ENCODE measurements at regions not wholly inside any gene's neighbourhood (a gene's known extent, or its start where the extent isn't known, plus 50 kb on each side); places are given as distances from the start of the nearest gene placed in this dataset.

DNA sequence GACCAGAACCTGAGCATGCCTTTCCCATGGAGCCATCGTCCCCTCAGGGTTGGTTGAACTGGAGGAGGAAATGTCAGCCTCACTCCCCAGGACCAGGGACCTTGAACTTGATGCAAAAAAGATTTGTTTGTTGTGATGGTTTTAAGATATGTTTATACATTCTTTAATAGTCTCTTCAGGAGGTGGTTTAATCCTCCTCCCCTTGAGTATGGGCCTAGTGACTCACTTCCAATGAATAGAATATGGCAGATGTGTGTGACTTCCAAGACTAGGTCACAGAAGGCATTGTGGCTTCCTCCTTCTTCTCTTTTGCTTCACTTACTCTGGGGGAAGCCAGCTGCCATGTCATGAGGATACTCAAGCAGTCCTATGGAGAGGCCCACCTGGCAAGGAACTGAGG, 81.7 kb upstream of the WNT4 start:
- no peaks in the 10 kb centered on the region for H3K27me3 ChIP-seq
- H3K9me3 ChIP-seq = no peaks in the 10 kb centered on the region
- H3K4me1 ChIP-seq = no peaks in the 10 kb centered on the region
- no peak for DNase-seq
- TF ChIP-seq, protein P1, sequence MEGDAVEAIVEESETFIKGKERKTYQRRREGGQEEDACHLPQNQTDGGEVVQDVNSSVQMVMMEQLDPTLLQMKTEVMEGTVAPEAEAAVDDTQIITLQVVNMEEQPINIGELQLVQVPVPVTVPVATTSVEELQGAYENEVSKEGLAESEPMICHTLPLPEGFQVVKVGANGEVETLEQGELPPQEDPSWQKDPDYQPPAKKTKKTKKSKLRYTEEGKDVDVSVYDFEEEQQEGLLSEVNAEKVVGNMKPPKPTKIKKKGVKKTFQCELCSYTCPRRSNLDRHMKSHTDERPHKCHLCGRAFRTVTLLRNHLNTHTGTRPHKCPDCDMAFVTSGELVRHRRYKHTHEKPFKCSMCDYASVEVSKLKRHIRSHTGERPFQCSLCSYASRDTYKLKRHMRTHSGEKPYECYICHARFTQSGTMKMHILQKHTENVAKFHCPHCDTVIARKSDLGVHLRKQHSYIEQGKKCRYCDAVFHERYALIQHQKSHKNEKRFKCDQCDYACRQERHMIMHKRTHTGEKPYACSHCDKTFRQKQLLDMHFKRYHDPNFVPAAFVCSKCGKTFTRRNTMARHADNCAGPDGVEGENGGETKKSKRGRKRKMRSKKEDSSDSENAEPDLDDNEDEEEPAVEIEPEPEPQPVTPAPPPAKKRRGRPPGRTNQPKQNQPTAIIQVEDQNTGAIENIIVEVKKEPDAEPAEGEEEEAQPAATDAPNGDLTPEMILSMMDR (IDR thresholded peaks at IDR 0.05; ENCODE audit: low read depth, low read length) = no peak
- H3K4me3 ChIP-seq (ENCODE audit: low read depth, low read length) = no peak overlapping the region
- H3K36me3 ChIP-seq = no peaks in the 10 kb centered on the region

DNA sequence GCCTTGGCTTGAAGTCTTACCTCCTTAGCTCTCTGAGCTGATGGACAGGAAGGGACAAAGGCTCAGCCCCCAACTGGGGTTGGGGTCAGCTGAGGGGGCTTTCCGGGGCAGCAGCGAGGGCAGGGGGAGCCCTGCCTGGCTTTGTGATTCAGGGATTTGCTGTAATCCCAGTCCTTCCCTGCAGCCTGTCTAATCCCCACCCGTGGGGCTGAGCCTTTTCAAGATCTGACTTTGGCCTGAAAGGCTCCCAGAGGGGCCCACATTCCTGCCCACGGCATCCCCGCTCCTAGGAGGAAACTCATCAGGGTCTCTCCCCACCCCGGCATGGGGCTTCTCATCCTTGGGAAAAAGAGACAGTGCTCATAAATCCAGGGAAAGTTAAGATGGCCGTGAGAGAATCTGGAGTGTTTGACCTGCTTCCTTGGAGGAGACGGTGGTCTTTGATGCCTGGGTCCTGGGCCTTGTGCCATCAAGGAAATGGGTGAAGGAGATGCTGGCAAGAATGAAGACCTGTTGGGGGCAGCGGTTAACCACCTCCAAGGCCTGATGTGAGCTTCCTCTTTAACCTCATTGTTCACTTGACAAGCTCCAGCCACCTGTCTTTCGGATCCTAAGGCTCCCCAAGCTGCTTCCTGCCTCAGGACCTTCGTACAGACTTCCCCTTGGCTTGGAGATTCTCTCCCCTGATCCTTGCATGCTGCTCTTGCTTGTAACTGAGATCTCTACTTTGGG, 83.1 kb upstream of the WNT4 start:
- no peaks in the 10 kb centered on the region for H3K4me1 ChIP-seq
- TF ChIP-seq, protein P1 (IDR thresholded peaks at IDR 0.05; ENCODE audit: low read depth, low read length) = no peak
- no peak for DNase-seq
- H3K27me3 ChIP-seq = no peaks in the 10 kb centered on the region
- no peaks in the 10 kb centered on the region for H3K36me3 ChIP-seq
- H3K9me3 ChIP-seq = no peaks in the 10 kb centered on the region
- no peak overlapping the region for H3K4me3 ChIP-seq (ENCODE audit: low read depth, low read length)

DNA sequence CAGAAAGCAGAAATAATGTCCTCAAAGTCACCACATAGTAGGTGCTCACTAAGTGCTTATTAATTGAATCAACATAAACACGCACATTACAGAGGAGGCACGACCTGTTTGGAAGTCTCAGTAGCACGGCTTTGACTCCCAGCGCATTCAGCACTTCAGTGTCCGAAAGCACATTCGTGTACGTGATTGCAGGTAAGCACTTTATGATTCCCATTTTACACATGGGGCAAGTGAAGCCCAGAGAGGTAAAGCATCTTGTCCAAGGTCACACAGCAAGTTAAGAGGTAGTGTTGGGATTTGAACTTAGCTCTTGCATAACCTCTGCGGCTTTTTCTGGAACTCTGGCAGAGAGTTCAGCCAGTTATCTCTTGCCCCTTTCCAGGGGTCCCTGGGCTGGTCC, 85.2 kb upstream of the WNT4 start:
- no peak for DNase-seq
- H3K4me1 ChIP-seq = no peaks in the 10 kb centered on the region
- no peaks in the 10 kb centered on the region for H3K36me3 ChIP-seq
- TF ChIP-seq, protein P1 (IDR thresholded peaks at IDR 0.05; ENCODE audit: low read depth, low read length) = no peak
- no peaks in the 10 kb centered on the region for H3K9me3 ChIP-seq
- no peak overlapping the region for H3K4me3 ChIP-seq (ENCODE audit: low read depth, low read length)
- no peaks in the 10 kb centered on the region for H3K27me3 ChIP-seq

DNA sequence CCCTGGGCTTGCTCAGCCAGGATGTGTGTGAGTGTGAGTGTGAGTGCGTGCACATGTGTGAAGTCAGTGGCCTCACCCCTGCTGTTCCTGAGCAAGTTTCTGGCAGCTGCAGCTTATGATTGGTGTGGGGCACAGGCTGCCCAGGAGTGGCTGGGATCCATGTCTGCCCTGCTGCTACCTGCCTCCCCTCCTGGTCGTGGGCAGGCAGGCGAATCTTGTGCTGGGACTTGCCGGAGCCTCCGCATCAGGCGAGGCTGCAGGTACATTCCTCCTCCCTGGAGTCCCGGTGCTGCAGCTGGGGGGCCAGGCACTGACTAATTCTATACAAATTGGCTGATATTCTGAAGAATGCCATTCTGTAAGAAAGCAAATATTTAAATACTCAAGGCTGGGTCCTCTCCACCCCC, 85.6 kb upstream of the WNT4 start:
- H3K36me3 ChIP-seq = no peaks in the 10 kb centered on the region
- no peaks in the 10 kb centered on the region for H3K9me3 ChIP-seq
- H3K27me3 ChIP-seq = no peaks in the 10 kb centered on the region
- no peak for DNase-seq
- TF ChIP-seq, protein P1 (IDR thresholded peaks at IDR 0.05; ENCODE audit: low read depth, low read length) = no peak
- no peaks in the 10 kb centered on the region for H3K4me1 ChIP-seq
- no peak overlapping the region for H3K4me3 ChIP-seq (ENCODE audit: low read depth, low read length)

DNA sequence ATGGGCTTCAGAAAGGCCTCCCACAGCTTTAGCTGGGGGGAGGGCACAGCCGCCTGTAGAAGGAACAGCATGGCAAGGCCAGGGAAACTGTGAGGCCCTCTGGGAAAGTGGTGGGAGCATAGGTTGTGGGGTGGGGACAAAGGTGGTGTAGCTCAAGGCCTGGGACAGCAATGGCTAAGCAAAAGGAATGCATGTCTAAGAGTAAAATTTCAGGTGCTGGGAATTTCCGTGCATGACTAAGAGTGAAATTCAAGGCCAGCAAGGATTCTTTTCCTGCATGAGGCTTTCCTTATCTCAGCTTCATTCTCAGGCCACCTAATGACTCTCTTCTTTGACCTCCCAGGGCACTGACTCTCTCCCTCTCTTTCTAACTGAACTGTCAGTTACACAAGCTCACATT, 86.5 kb upstream of the WNT4 start:
- no peaks in the 10 kb centered on the region for H3K36me3 ChIP-seq
- H3K9me3 ChIP-seq = no peaks in the 10 kb centered on the region
- H3K4me3 ChIP-seq (ENCODE audit: low read depth, low read length) = no peak overlapping the region
- TF ChIP-seq, protein P1 (IDR thresholded peaks at IDR 0.05; ENCODE audit: low read depth, low read length) = no peak
- no peak for DNase-seq
- no peaks in the 10 kb centered on the region for H3K4me1 ChIP-seq
- H3K27me3 ChIP-seq = no peaks in the 10 kb centered on the region

DNA sequence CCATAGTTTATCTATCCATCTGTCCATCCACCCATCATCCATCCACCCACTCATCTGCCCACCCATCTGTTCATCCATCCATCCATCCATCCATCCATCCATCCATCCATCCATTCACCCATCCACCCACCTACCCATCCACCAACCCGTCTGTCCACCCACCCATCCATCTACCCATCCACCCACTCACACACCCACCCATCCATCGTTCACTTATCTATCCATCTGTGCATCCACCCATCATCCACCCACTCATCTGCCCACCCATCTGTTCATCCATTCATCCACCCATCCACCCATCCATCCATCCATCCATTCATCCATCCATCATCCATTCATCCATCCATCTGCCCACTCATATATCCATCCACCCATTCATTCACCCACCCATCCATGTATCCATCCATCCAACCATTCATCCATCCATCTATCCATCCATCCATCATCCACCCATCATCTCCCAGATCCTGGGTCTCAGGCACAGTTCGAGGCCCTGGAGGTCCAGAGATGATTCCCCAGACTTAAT, 88.2 kb upstream of the WNT4 start:
- DNase-seq = no peak
- no peaks in the 10 kb centered on the region for H3K9me3 ChIP-seq
- no peak overlapping the region for H3K4me3 ChIP-seq (ENCODE audit: low read depth, low read length)
- no peaks in the 10 kb centered on the region for H3K4me1 ChIP-seq
- no peaks in the 10 kb centered on the region for H3K27me3 ChIP-seq
- H3K36me3 ChIP-seq = no peaks in the 10 kb centered on the region
- TF ChIP-seq, protein P1 (IDR thresholded peaks at IDR 0.05; ENCODE audit: low read depth, low read length) = no peak

Data from BE2C (cell line).